Keratinocyte (primary cell): ENCODE measurements at regions not wholly inside any gene's neighbourhood (a gene's known extent, or its start where the extent isn't known, plus 50 kb on each side); places are given as distances from the start of the nearest gene placed in this dataset.

ENCODE experiments used
- EZH2 ChIP-seq: IDR thresholded peaks from one replicate; pipeline ENCODE4 v1.6.1; 2012; ENCODE audit warnings: inconsistent platforms, mild to moderate bottlenecking, low read length, moderate library complexity
- TF ChIP-seq, protein P1 (sequence below), 3 experiments: IDR thresholded peaks in 1 of 3; conservative IDR thresholded peaks in 1 of 3; optimal IDR thresholded peaks in 1 of 3; 2 replicates in 2 of 3; 3 replicates in 1 of 3; pipeline versions ENCODE3 to v1.5.1; 2011; ENCODE audit warnings: low read length in 3 of 3, mild to moderate bottlenecking in 3 of 3, moderate library complexity in 2 of 3, control low read depth in 1 of 3, inconsistent platforms in 1 of 3; ENCODE audit not compliant: insufficient read depth in 2 of 3; ENCODE audit errors: extremely low read depth in 1 of 3

DNA sequence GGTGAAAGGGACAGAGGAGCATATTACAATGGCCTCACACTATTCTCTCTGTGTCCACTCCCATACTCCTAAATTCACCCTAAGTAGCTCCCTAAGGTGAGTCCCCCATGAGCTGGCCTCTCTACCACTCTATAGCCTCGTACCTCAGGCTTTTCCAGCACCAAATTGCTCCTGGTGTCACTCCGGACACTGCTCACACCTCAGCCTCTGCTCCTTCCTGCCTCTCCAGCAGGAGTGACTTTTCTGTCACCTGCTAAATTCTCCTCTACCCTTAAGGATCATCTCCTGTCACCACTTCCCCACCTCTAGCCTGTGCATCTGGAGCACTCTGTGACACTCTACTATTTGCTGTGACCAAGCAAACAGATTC lies 65.8 kb upstream of the CAMK1G start:
- TF ChIP-seq, protein P1, sequence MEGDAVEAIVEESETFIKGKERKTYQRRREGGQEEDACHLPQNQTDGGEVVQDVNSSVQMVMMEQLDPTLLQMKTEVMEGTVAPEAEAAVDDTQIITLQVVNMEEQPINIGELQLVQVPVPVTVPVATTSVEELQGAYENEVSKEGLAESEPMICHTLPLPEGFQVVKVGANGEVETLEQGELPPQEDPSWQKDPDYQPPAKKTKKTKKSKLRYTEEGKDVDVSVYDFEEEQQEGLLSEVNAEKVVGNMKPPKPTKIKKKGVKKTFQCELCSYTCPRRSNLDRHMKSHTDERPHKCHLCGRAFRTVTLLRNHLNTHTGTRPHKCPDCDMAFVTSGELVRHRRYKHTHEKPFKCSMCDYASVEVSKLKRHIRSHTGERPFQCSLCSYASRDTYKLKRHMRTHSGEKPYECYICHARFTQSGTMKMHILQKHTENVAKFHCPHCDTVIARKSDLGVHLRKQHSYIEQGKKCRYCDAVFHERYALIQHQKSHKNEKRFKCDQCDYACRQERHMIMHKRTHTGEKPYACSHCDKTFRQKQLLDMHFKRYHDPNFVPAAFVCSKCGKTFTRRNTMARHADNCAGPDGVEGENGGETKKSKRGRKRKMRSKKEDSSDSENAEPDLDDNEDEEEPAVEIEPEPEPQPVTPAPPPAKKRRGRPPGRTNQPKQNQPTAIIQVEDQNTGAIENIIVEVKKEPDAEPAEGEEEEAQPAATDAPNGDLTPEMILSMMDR (optimal IDR thresholded peaks at IDR 0.05 in 1 of 3, IDR thresholded peaks at IDR 0.05 in 1 of 3, conservative IDR thresholded peaks at IDR 0.05 in 1 of 3; ENCODE audit: extremely low read depth in 1 of 3, insufficient read depth in 2 of 3, low read length in 3 of 3): no peak
- TF ChIP-seq EZH2: no peak
